Prostate gland (tissue), 2 donors: ENCODE measurements at regions not wholly inside any gene's neighbourhood (a gene's known extent, or its start where the extent isn't known, plus 50 kb on each side); places are given as distances from the start of the nearest gene placed in this dataset.
"Not testable (repeated sequence)": the region's sequence is repeated elsewhere in the genome, so short reads cannot be mapped to it uniquely, and the experiment has no call there.

Source experiments
- DNase-seq: peaks from one replicate; pipeline ENCODE4 v3.0.0-alpha.2; 2019; ENCODE audit warnings: low spot score
- H3K27ac ChIP-seq, 2 donors: fragments of 200-600 bp; sonication (generic); 2 replicates each; pipeline ENCODE4 v1.5.1; 2017 to 2019
- H3K27me3 ChIP-seq: fragments of 200-600 bp; sonication (generic); replicated peaks from 2 replicates; pipeline ENCODE4 v1.5.1; 2019; ENCODE audit not compliant: insufficient read depth
- H3K36me3 ChIP-seq, 2 donors: fragments of 200-600 bp; sonication (generic); 1 replicate in 1 of 2; 2 replicates in 1 of 2; pipeline versions ENCODE4 v1.5.1 to v1.8.1; 2017 to 2019
- H3K4me1 ChIP-seq: fragments of 200-600 bp; sonication (generic); replicated peaks from 2 replicates; pipeline ENCODE4 v1.5.1; 2019
- H3K4me3 ChIP-seq, 2 donors: fragments of 200-600 bp; sonication (generic); 2 replicates each; pipeline ENCODE4 v1.5.1; 2017 to 2019
- H3K9me3 ChIP-seq: fragments of 200-600 bp; sonication (generic); 2 replicates; pipeline ENCODE4 v1.5.1; 2017
- CTCF ChIP-seq, 4 experiments: fragments of 200-600 bp in 2 of 4; fragments of 450-650 bp in 2 of 4; sonication (generic) in 2 of 4; IDR thresholded peaks; 1 replicate in 3 of 4; 2 replicates in 1 of 4; pipeline ENCODE4 v1.5.1; 2016 to 2019; ENCODE audit warnings: antibody characterized with exemption in 4 of 4, mild to moderate bottlenecking in 2 of 4, moderate library complexity in 2 of 4
- POLR2A ChIP-seq: fragments of 450-650 bp; IDR thresholded peaks from one replicate; pipeline ENCODE4 v1.6.1; 2016; ENCODE audit warnings: antibody characterized with exemption, mild to moderate bottlenecking
- POLR2AphosphoS5 ChIP-seq: sonication (generic); formaldehyde crosslinking; IDR thresholded peaks from one replicate; pipeline ENCODE4 v1.6.1; 2017; ENCODE audit warnings: antibody characterized with exemption
- WGBS: methylation state at CpG from one replicate; pipeline ENCODE4 v1.1.5; 2018; 5-methylcytosine and 5-hydroxymethylcytosine counted together
- intact Hi-C: fragments of 100-400 bp; cut with DNase I; formaldehyde crosslinking; loops from one replicate; pipeline ENCODE4 v1.14.2; 2022

DNA sequence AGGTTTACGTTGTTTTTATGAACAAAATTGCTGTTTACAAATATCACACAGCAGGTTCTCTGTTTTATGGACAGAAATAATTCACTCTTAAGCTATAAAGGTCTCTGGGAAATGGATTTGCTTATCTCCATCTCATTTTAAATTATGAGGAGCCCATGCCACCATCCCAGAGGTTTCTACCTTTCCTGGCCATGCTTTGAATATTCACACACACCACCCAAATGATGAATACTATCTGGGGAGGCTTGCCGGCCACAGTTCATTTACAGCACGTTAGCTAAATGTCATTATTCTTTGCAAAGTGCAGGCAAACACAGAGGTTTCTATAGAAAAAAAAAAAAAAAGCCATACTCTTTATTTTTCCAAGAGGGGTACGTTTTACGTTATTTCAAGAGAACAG lies 1446.7 kb downstream of the FAM181B start:
- H3K4me3 ChIP-seq, result no peak overlapping the region
- WGBS, result 34% methylated on average over 5 of the region's 5 CpGs
- intact Hi-C loops, result no loop called here

GRCh38 chr11:81286550-81286949 lies 1447.1 kb downstream of the FAM181B start:
- intact Hi-C loops, result no loop called here
- H3K27ac ChIP-seq, result no peak overlapping the region
- H3K9me3 ChIP-seq, result no peaks in the 10 kb centered on the region
- no peaks in the 10 kb centered on the region for H3K27me3 ChIP-seq
- H3K4me3 ChIP-seq, result no peak overlapping the region
- H3K36me3 ChIP-seq, result no peaks in the 10 kb centered on the region
- TF ChIP-seq POLR2A (no peak), CTCF (IDR thresholded peaks at IDR 0.05) (no peak), POLR2AphosphoS5 (no peak)
- DNase-seq, result no peak
- no peaks in the 10 kb centered on the region for H3K4me1 ChIP-seq

More for the DNA sequence above, 1446.7 kb downstream of the FAM181B start:
- Histone ChIP-seq H3K36me3 (no peaks in the 10 kb centered on the region), H3K9me3 (no peaks in the 10 kb centered on the region), H3K4me1 (no peaks in the 10 kb centered on the region), H3K27ac (no peak overlapping the region), H3K27me3 (no peaks in the 10 kb centered on the region)
- DNase-seq, result no peak
- TF ChIP-seq CTCF (IDR thresholded peaks at IDR 0.05) (no peak), POLR2A (no peak), POLR2AphosphoS5 (no peak)

GRCh38 chr11:81280228-81280627 lies 1453.4 kb downstream of the FAM181B start:
- H3K4me1 ChIP-seq, H3K4me3 ChIP-seq, H3K9me3 ChIP-seq, DNase-seq, intact Hi-C loops, H3K36me3 ChIP-seq, H3K27me3 ChIP-seq, H3K27ac ChIP-seq: not testable (repeated sequence)
- WGBS, result 86% methylated on average over 1 of the region's 1 CpG

DNA sequence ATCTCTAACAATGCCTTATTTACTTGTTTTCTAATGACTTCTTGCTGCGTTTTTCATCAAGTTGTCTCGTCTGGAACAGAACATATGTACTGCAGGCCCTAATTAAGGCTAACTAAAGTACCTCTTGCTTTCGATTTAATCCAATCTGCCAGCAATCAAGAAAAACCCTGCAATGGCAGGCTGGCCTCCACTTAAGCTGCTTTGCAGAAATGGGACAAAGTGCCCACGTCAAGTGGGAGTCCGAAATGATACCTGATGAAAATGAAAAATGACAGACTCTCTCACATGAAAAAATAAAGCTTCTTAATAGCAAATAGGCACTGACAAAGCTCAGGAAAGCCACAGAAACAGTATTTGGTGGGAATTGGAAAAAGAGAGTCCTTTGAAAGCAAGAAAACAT lies 1454.7 kb downstream of the FAM181B start:
- DNase-seq, result no peak
- TF ChIP-seq POLR2AphosphoS5 (no peak), CTCF (IDR thresholded peaks at IDR 0.05) (no peak), POLR2A (no peak)
- Histone ChIP-seq H3K9me3 (no peaks in the 10 kb centered on the region), H3K27ac (no peak overlapping the region), H3K4me1 (no peaks in the 10 kb centered on the region), H3K27me3 (no peaks in the 10 kb centered on the region), H3K36me3 (no peaks in the 10 kb centered on the region), H3K4me3 (no peak overlapping the region)
- intact Hi-C loops, result no loop called here
- WGBS, result 78% methylated on average over 5 of the region's 5 CpGs

DNA sequence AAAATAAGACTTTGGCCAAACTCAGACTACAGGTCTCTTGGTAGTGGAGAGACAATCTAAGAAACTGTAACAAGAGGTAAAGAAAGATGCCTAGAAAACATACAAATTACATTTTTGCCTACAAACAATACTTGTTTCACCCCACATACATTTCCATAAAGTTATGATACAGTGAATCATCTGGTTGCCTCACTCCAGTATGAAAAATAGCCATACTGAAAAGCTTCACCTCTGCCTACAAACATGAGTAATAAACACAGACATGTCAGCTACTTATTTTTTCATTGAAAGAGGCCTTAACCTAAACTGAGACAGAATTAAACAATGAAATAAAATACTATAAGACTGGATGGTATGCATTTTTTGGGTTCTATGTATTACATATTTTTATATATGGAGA lies 1463.0 kb downstream of the FAM181B start:
- no peaks in the 10 kb centered on the region for H3K27me3 ChIP-seq
- no peak overlapping the region for H3K4me3 ChIP-seq
- TF ChIP-seq POLR2A, result no peak
- TF ChIP-seq CTCF (IDR thresholded peaks at IDR 0.05), result no peak
- no peak for TF ChIP-seq POLR2AphosphoS5
- intact Hi-C loops, result no loop called here
- no peaks in the 10 kb centered on the region for H3K36me3 ChIP-seq
- no peaks in the 10 kb centered on the region for H3K9me3 ChIP-seq
- DNase-seq, result no peak
- no peaks in the 10 kb centered on the region for H3K4me1 ChIP-seq
- no peak overlapping the region for H3K27ac ChIP-seq
